GM19467 (cell line): ENCODE measurements at regions not wholly inside any gene's neighbourhood (a gene's known extent, or its start where the extent isn't known, plus 50 kb on each side); places are given as distances from the start of the nearest gene placed in this dataset.
"Not testable (repeated sequence)": the region's sequence is repeated elsewhere in the genome, so short reads cannot be mapped to it uniquely, and the experiment has no call there.

Experiments used
- ATAC-seq: cut with Tn5 transposase; IDR thresholded peaks from one replicate; pipeline ENCODE4 v1.9.1; 2021; ENCODE audit warnings: mild to moderate bottlenecking, moderate library complexity; ENCODE audit not compliant: unreplicated experiment

DNA sequence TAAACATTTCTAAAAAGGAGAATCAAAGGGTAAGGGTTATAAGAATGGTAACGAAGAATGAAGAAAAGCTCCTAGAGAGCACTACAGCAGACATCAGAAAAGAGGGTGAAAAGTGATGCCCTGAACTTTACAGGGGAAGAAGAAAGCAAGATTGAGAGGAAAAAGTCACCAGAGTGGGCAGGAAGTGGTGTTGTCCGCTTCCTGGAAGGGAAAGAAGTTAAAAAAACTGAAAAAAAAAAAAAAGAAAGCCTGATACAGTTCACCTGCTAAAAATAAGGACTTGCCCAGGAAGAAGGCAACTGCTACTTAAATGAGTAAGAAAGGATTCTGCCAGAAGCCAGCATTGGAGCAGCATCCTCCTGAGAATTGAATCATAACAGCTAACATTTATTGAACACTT lies 330.1 kb upstream of the PHF14 start:
- no peak for ATAC-seq

- no peak for ATAC-seq
Observed at GRCh38 chr7:10644849-10645248, 328.8 kb upstream of the PHF14 start.

DNA sequence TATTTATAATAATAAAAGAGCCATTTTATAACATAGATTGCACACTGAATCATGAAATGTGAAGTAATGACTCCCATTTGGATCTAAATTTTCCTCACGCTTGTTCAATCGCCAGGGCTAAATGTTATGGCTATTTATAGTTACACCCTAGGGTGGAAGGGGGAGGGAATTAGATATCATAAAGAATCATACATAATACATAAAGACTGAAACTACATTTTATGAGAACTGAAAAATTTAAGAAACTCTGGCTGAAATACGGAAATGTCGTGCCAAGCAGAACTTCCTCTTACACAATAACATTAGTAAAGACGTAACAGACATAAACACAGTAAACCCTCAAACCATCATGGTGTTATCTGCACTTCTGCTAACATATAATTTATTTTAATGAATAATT lies 327.5 kb upstream of the PHF14 start:
- ATAC-seq = no peak

DNA sequence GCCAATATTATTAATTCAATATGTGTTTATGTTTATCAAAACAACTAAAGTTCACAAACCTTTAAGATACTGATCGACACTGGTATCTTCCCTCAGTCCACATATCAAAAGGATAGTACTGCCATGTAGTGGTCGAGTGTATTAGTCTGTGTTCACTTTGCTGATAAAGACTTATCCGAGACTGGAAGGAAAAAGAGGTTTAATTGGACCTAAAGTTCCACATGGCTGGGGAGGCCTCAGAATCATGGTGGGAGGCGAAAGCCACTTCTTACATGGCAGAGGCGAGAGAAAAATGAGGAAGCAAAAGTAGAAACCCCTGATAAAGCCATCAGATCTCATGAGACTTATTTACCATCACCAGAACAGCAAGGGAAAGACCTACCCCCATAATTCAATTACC lies 325.4 kb upstream of the PHF14 start:
- no peak for ATAC-seq

DNA sequence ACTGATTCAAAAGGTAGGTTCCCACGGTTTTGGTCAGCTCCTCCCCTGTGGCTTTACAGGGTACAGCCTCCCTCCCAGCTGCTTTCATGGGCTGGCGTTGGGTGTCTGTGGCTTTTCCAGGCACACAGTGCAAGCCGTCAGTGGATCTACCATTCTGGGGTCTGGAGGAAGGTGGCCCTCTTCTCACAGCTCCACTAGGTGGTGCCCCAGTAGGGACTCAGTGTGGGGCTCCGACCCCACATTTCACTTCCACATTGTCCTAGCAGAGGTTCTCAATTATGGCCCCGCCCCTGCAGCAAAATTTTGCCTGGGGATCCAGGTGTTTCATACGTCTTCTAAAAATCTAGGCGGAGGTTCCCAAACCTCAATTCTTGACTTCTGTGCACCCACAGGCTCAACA lies 324.6 kb upstream of the PHF14 start:
- not testable (repeated sequence) for ATAC-seq

DNA sequence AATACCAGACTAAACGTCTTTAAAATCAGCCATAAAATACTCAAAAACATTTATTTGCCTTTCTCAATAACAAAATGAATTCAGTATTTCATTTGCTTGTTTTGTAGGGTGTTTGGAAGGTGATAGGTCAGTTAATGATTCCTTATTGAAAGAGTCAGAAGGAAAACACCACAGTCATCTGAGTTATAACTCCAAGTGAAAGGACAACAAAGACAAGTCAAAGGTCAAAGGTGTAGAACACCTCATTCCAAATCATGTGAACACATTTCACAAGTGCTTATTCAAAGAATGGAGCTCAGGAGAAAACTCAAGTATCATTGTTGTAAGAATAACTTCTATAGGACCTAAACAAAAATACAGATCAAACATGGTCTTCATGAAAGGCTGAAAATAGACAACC lies 318.6 kb upstream of the PHF14 start:
- no peak for ATAC-seq

DNA sequence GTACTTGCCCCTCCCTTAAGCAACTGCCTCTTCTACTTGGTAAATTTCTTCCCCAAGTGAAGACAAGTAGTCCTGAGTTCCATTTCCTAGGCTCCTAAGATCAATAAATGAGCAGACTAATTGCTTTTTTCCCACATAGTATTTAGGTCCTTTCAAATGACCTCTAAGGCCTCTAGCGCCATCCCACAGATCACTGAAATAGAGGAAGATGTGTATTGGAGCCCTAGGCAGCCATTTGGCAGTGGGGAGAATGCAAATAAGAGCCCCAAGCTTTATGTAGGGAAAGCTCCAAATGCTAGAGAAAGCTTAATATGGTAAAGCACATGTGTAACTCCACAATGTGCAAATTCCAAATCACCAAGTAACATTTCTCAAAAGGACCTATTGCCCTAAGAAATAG lies 316.5 kb upstream of the PHF14 start:
- no peak for ATAC-seq

- no peak for ATAC-seq
Observed at GRCh38 chr7:10657837-10658236, 315.8 kb upstream of the PHF14 start.

DNA sequence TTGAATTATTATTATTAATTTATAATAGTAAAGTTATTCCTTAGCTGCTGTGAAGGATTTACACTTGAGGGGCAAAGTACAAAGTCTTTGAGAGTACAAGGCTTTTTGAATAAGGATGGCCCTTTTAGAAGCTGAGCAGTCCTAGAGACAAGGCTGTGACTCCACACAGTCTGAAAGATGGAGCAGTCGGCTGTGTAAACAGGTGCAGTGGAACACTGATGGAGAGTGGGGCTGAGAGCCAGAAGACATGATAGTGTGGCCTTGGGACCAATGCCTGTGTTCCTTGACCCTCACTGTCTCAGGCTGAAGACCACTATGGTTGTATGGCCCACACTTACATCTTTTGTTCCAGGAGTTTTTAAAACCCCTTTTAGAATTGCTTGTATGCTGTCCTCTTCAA lies 311.2 kb upstream of the PHF14 start:
- no peak for ATAC-seq

GRCh38 chr7:10662982-10663884 lies 310.4 kb upstream of the PHF14 start:
- ATAC-seq = no peak

GRCh38 chr7:10672186-10672585 lies 301.5 kb upstream of the PHF14 start:
- no peak for ATAC-seq

- ATAC-seq = no peak
Observed at GRCh38 chr7:10677211-10677610, 296.5 kb upstream of the PHF14 start.

- no peak for ATAC-seq
Observed at GRCh38 chr7:10677668-10678232, 295.9 kb upstream of the PHF14 start.

- no peak for ATAC-seq
Observed at GRCh38 chr7:10684606-10685005, 289.1 kb upstream of the PHF14 start.

- no peak for ATAC-seq
Observed at GRCh38 chr7:10685040-10685439, 288.6 kb upstream of the PHF14 start.

- ATAC-seq = no peak
Observed at GRCh38 chr7:10688544-10688943, 285.1 kb upstream of the PHF14 start.

DNA sequence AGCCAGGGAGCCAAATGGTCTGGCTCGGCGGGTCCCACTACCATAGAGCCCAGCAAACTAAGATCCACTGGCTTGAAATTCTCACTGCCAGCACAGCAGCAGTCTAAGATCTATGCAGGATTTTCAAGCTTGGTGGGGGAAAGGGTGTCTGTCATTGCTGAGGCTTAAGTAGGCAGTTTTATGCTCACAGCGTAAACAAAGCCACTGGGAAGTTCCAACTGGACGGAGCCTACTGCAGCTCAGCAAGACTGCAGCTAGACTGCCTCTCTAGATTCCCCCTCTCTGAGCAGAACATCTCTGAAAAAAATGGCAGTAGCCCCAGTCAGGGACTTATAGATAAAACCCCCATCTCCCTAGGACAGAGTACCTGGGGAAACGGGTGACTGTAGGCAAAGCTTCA lies 277.6 kb upstream of the PHF14 start:
- no peak for ATAC-seq

DNA sequence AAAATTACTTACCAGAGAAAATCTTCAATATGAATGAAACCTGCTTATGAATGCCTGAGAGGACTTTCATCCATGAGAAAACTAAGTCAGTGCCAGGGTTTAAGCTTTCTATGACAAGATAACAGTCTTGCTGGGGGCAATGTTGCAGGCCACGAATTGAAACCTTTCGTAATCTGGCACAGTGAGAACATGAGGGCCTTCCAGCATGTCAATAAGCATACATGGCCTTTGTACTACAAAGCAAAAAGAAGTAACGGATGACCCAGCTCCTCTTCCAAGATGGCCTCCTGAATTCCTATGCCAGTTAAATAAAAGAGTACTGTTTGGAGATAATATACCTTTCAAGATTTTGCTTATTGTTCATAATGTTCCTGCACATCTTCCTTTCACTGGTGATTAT lies 270.6 kb upstream of the PHF14 start:
- ATAC-seq = no peak

- ATAC-seq = no peak
Observed at GRCh38 chr7:10703981-10704380, 269.7 kb upstream of the PHF14 start.

DNA sequence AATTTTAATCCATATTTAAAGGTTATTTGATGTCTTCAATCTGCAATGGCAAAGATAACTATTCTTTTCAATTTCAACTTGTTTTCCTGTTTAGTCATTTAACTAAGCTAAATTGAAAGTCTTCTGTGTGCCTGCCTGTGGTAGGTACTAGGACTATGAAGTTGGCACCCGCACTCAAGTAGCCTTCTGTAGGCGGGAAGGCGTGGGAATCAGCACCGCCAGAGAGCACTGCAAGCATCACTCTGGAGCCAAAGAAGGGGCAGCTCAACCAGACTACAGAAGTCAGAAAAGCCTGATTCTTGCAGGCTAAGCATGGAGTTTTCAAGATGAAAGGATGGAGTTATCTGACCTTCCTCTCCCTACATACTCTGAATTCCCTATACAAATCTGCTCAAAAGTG lies 269.0 kb upstream of the PHF14 start:
- no peak for ATAC-seq

DNA sequence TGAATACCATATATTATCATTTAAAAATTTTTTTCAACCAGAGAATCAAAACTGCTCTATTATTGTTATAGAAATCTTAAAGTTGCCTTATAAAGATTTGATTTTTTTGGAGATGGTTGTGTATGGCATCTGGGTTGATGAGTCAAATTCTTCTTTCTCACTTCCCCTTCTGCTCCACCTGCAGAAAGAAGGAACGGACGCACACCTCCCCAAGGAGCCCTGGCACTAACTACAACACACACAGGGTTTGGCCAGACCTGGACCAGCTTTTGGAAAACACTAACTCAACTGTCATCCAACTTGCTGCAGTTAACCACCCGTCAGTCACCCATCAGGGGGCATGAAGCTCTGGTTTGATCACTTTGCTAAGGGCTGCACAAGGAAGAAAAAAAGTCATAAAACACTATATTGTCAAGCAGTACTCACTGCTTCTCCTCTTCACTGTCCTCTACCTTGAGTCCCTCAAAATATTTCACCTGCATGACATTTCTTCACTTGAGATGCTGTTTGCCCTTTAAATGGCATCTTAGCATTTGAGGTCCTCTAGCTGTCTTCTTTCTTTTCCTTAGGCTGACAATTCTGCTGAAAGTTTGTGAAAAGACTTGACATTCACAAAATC lies 266.7 kb upstream of the PHF14 start:
- peak; percentile 100 for ATAC-seq

DNA sequence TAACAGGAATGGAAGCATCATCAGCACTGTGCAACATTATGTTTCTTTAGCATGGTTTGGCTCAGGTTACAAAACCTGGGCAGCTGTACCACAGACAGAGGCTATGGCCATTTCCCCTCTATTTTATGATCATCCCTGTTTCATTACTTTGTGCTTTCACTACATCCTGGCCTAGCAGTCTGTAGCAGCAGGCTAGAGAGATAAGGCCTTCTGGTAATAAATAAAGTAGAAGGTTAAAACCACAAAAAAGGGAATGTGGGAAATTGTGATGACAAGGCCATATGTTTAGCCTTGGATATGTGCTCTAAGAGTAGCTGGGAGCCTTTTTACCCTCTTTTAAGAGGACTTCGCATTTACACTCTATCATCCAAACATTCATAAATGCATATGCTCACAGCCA lies 266.2 kb upstream of the PHF14 start:
- peak; percentile 27 for ATAC-seq
